Memory B cell (primary cell): ENCODE measurements at regions not wholly inside any gene's neighbourhood (a gene's known extent, or its start where the extent isn't known, plus 50 kb on each side); places are given as distances from the start of the nearest gene placed in this dataset.

ENCODE experiments used
- ATAC-seq: fragments of 150-1000 bp; cut with Tn5 transposase; 2 replicates; pipeline ENCODE4 v1.10.0; 2021; ENCODE audit warnings: low read depth, mild to moderate bottlenecking, moderate library complexity
- DNase-seq, 2 donors: peaks; one replicate each; pipeline ENCODE4 v3.0.0; 2022; ENCODE audit warnings: low spot score in 2 of 2
- H3K27ac Mint-ChIP-seq: one replicate; pipeline ENCODE4 v1.8.0; 2022; ENCODE audit warnings: mild to moderate bottlenecking, moderate library complexity, mixed read lengths
- H3K27me3 Mint-ChIP-seq: one replicate; pipeline ENCODE4 v1.8.0; 2022; ENCODE audit warnings: mixed read lengths
- H3K36me3 Mint-ChIP-seq: one replicate; pipeline ENCODE4 v1.8.0; 2022; ENCODE audit warnings: mild to moderate bottlenecking, mixed read lengths
- H3K4me1 Mint-ChIP-seq: one replicate; pipeline ENCODE4 v1.8.0; 2022; ENCODE audit warnings: mixed read lengths
- H3K4me3 Mint-ChIP-seq: one replicate; pipeline ENCODE4 v1.8.0; 2022; ENCODE audit warnings: mild to moderate bottlenecking, moderate library complexity, mixed read lengths
- H3K9me3 Mint-ChIP-seq: one replicate; pipeline ENCODE4 v1.8.0; 2022; ENCODE audit warnings: mixed read lengths

DNA sequence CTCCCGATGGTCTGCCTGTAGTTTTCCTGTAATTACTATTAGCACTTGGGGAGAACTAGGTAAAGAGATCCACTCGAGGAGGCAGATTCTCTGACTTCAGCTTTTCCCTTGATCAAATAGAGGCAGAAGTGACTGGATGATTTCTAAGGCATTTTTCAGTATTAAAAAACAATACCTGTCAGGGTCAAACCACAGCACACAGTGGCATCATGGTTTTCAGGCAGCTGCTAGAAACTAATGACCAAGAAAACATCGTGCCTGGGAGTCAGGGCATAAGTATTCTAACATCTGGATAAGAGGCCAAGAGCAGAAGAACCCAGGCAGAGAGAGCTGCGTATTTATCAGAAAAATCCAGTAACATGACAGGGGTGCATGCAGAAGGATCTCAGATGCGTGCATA lies 419.9 kb downstream of the TUSC7 start:
- Mint-ChIP-seq H3K4me1 (no peaks in the 10 kb centered on the region), H3K4me3 (no peak overlapping the region), H3K27ac (no peak overlapping the region), H3K9me3 (no peaks in the 10 kb centered on the region), H3K27me3 (no peaks in the 10 kb centered on the region), H3K36me3 (no peaks in the 10 kb centered on the region)
- DNase-seq, result no peak
- no peak for ATAC-seq

DNA sequence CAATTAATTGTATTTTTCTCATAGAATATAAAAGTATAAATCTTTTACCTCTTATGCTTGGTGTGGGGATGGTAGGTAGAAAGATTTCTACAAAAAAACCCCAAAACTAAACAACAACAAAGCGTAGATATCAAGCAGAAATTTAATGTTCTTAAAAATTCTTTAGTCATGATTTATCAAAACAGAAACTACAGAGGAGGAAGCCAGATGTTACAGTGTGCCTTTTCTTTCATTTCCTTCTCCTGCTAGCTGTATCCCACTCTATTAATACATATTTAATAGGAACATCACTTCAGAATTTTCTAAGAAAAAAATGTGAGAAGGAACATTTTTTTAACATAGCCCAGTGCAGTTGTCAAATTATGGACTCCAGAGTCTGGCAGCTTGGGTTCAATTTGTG lies 420.6 kb downstream of the TUSC7 start:
- H3K4me1 Mint-ChIP-seq, result no peaks in the 10 kb centered on the region
- no peaks in the 10 kb centered on the region for H3K9me3 Mint-ChIP-seq
- no peak overlapping the region for H3K4me3 Mint-ChIP-seq
- H3K27ac Mint-ChIP-seq, result no peak overlapping the region
- H3K36me3 Mint-ChIP-seq, result no peaks in the 10 kb centered on the region
- DNase-seq (no peak), ATAC-seq (no peak)
- no peaks in the 10 kb centered on the region for H3K27me3 Mint-ChIP-seq

DNA sequence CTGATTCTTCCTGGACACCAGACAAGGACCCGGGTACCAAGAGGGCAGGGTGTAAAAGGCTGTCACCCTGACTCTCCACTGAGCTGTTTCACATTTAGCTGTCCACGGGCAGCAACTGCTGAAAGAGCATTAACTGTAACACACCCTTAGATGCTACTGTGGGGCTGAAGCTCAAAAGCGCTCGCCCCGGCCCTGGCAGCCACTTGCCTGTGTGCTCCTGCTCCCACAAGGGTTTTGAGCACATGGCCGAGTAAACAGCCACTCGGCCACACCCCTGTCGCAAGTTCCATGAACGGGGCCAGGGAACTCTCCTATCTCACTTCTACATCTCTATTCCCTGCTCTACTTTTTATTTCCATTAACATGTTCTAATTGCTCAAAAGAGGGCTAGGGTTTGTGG lies 421.7 kb downstream of the TUSC7 start:
- Mint-ChIP-seq H3K27me3 (no peaks in the 10 kb centered on the region), H3K9me3 (no peaks in the 10 kb centered on the region)
- no peak for DNase-seq

DNA sequence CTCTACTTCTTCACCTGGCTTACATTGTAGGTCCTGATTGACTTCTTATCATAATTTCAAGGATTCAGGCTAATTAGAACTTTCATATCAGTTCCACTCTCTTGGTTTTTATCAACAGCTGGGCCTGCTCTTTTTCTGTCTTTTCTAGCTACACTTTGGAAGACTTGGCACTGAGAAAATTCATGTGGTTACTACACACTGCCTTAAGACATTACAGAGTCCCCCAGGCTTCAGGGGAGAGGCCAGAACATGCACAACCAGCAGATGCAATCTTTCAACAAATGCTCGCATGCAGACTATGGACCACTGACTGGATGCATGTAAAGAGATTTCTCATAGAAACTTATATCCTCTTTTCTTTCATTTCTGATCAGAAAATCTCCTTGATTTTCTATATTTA lies 423.5 kb downstream of the TUSC7 start:
- DNase-seq, result no peak
- H3K4me1 Mint-ChIP-seq, result no peaks in the 10 kb centered on the region
- no peaks in the 10 kb centered on the region for H3K27me3 Mint-ChIP-seq
- H3K27ac Mint-ChIP-seq, result no peak overlapping the region
- H3K4me3 Mint-ChIP-seq, result no peak overlapping the region
- H3K36me3 Mint-ChIP-seq, result no peaks in the 10 kb centered on the region
- ATAC-seq, result no peak
- H3K9me3 Mint-ChIP-seq, result no peaks in the 10 kb centered on the region

More for the DNA sequence above, 421.7 kb downstream of the TUSC7 start:
- H3K4me1 Mint-ChIP-seq, result no peaks in the 10 kb centered on the region
- H3K4me3 Mint-ChIP-seq, result no peak overlapping the region
- no peak overlapping the region for H3K27ac Mint-ChIP-seq
- H3K36me3 Mint-ChIP-seq, result no peaks in the 10 kb centered on the region
- ATAC-seq, result no peak

DNA sequence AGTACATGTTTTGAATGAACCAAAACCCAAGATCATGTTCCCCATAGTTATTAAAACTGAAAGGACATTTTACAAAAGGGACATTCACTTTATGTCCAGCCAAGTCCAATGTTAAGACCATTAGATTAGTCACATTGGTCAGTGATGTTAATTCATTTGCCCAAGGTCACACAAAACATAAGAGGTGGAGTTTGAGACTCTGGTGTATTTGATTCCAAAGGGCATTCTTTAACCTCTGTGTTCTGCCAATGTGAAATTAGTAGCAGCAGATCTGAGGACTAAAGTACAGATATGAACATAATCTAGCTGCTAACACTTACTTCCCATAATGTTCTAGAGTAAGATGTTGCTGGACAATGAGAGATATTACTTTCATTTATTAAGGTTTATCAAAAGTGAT lies 425.6 kb downstream of the TUSC7 start:
- Mint-ChIP-seq H3K4me1 (no peaks in the 10 kb centered on the region), H3K9me3 (no peaks in the 10 kb centered on the region), H3K36me3 (no peaks in the 10 kb centered on the region), H3K27ac (no peak overlapping the region), H3K4me3 (no peak overlapping the region), H3K27me3 (no peaks in the 10 kb centered on the region)
- DNase-seq, result no peak
- ATAC-seq, result no peak

DNA sequence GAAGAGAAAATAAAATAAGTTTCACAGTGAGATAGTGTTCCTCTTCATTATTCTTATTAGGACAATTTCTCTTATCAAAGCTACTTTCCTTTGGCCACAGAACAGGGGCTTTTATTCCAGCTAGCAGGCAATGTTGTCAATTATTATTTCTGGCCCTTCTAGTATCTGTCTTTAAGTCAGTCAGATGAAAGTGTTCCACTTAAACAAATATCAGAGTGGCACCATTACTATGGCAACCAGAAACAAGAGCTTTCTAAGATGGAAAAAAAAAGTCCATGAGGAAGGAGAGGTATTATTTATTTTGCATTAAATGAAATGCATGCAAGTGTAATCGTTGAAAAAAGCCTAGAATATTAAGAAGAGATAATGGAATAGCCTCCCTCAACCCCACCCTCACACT lies 426.4 kb downstream of the TUSC7 start:
- Mint-ChIP-seq H3K9me3 (no peaks in the 10 kb centered on the region), H3K4me3 (no peak overlapping the region), H3K27me3 (no peaks in the 10 kb centered on the region), H3K36me3 (no peaks in the 10 kb centered on the region), H3K27ac (no peak overlapping the region), H3K4me1 (no peaks in the 10 kb centered on the region)
- no peak for DNase-seq
- no peak for ATAC-seq

DNA sequence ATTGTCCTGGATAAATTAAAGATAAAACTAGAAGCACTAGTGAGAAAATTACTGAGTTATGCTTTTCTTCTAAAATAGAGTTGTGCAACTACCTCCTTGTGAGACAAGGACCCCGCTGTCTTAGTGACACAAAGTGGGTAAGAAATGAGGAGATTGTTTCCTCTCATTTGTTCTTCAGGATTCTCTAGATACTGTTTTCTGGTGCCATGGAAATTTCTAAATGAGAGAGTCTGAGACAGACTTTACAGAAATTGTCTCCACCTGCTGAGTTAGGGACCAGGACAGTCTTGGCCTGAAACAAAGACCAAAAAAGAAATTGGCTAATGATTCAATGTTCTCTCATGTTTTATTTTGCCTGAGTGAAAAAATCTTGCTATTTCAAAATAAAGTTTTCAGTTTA lies 427.5 kb downstream of the TUSC7 start:
- ATAC-seq (no peak), DNase-seq (no peak)
- H3K4me1 Mint-ChIP-seq, result no peaks in the 10 kb centered on the region
- no peaks in the 10 kb centered on the region for H3K9me3 Mint-ChIP-seq
- H3K27ac Mint-ChIP-seq, result no peak overlapping the region
- no peak overlapping the region for H3K4me3 Mint-ChIP-seq
- no peaks in the 10 kb centered on the region for H3K36me3 Mint-ChIP-seq
- H3K27me3 Mint-ChIP-seq, result no peaks in the 10 kb centered on the region

DNA sequence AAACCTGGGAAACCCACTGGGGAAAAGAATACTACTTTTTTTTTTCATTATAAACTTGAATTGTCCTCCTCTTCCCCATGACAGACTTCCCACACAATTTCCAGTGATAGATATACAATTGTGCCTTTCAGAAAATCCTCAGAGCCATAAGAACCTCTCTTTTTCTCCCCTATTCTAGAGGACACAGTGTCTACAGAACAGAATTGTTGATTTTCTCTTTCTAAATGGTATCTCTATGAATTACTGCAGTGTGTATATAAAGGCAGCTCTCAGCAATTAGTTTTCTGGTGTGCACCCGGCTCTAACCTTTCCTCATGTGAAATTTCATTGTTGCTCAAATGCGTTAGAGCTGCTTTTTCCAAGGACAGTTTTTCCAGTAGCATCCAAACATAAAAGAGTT lies 430.1 kb downstream of the TUSC7 start:
- Mint-ChIP-seq H3K27me3 (no peaks in the 10 kb centered on the region), H3K4me3 (no peak overlapping the region), H3K4me1 (no peaks in the 10 kb centered on the region), H3K9me3 (no peaks in the 10 kb centered on the region), H3K27ac (no peak overlapping the region), H3K36me3 (no peaks in the 10 kb centered on the region)
- ATAC-seq, result no peak
- DNase-seq, result no peak

DNA sequence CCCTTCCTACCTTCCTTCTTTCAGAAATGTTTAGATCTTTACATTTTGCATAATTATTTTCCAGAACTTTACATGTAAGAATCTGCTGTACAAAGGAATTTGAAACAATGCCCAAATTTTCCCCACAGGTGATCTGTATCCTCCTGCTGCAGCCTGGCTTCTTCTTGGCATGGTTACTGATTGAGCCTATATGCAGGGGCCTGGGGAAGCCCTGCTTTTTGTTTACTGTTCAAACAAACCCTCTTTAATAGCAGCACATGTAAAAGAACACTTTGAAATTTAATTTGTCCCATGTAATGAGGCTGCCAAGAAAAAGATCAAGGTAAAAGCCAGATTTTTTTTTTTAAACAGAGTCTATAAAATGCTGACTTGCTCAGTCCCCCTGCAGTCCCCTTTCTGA lies 432.2 kb downstream of the TUSC7 start:
- no peak overlapping the region for H3K27ac Mint-ChIP-seq
- H3K4me3 Mint-ChIP-seq, result no peak overlapping the region
- H3K4me1 Mint-ChIP-seq, result no peaks in the 10 kb centered on the region
- H3K27me3 Mint-ChIP-seq, result no peaks in the 10 kb centered on the region
- DNase-seq (no peak), ATAC-seq (no peak)
- H3K9me3 Mint-ChIP-seq, result no peaks in the 10 kb centered on the region
- H3K36me3 Mint-ChIP-seq, result no peaks in the 10 kb centered on the region

DNA sequence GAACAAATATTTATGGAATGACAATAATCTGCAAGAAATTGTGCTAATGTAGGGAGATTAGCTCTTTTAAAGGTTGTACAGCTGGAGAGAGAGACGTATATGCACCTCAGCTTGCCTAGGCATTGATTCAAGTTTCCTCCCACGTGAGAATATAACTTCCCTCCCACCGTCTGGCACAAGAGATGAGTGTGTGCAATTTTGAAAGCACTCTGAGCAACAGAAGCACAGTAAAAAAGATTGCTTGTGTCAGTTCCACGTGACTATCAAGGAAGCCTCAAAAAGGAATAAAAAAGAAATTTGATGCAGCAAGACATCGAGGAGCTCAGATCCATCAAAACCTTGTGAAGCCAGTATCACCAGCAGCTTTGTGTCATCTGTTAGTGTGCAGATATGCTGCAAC lies 435.3 kb downstream of the TUSC7 start:
- no peak for ATAC-seq
- Mint-ChIP-seq H3K27ac (no peak overlapping the region), H3K27me3 (no peaks in the 10 kb centered on the region), H3K9me3 (no peaks in the 10 kb centered on the region), H3K36me3 (no peaks in the 10 kb centered on the region), H3K4me1 (no peaks in the 10 kb centered on the region), H3K4me3 (no peak overlapping the region)
- DNase-seq, result no peak

DNA sequence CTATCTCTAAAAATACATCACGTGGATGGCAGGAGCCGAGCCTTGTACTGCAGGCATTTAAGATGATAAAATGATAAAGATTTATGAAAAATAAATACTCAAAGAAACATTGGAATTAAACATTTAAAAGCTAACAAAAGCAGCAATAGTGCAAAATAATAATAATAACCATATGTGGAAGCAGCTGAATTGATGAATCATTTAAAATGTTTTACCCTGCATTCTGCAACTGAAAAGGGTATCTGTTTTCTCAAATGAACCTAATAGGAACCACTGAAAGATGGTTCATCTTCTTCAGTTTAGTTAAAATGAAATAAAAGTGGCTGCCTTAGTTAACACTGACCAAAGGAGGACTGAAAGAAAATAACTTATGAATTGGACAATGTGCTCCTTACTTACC lies 436.1 kb downstream of the TUSC7 start:
- DNase-seq (no peak), ATAC-seq (no peak)
- Mint-ChIP-seq H3K9me3 (no peaks in the 10 kb centered on the region), H3K27me3 (no peaks in the 10 kb centered on the region), H3K4me1 (no peaks in the 10 kb centered on the region), H3K36me3 (no peaks in the 10 kb centered on the region), H3K27ac (no peak overlapping the region), H3K4me3 (no peak overlapping the region)

DNA sequence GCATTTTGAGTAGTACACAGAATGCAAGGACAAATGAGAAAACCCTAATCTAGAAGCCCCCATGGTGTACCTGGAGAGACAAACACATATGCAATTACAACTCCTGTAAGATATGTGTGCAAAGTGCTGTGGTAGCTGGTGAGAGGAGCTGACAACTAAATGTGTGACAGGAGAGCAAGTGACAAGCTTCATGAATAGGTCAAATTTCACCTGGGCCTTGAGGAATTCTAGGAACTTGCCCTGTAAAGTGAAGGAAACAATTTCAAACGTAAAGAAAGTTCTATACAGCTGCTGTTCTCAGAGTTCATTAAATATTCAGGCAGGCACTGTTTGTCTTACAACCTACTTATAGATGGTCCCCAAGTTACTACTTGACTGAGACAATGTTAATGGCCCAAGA lies 437.0 kb downstream of the TUSC7 start:
- no peak for DNase-seq
- H3K27ac Mint-ChIP-seq, result no peak overlapping the region
- H3K9me3 Mint-ChIP-seq, result peaks cover 2% of the 10 kb centered on the region
- H3K36me3 Mint-ChIP-seq, result no peaks in the 10 kb centered on the region
- H3K4me1 Mint-ChIP-seq, result no peaks in the 10 kb centered on the region
- no peaks in the 10 kb centered on the region for H3K27me3 Mint-ChIP-seq
- ATAC-seq, result no peak
- H3K4me3 Mint-ChIP-seq, result no peak overlapping the region

DNA sequence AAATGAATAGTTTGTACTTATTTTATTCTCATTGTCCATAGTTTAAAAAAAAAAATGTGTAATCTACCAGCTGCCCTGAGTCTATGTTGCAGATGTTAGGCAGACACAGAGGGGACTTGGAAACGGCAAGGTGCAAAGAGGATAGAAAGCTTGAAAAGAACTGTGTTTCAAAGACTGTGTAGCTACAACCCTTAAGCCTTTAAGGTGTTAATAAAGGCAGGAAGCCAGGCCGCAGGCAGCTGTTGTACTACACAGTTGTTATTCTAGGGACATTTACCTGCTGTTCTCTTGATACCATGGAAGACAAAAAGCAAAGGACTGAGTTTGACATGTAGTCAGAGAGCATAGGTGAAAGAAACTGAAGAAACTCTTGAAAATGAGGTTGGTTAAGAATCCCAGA lies 440.0 kb downstream of the TUSC7 start:
- Mint-ChIP-seq H3K27ac (no peak overlapping the region), H3K9me3 (peaks cover 2% of the 10 kb centered on the region), H3K27me3 (no peaks in the 10 kb centered on the region), H3K4me3 (no peak overlapping the region), H3K36me3 (no peaks in the 10 kb centered on the region), H3K4me1 (no peaks in the 10 kb centered on the region)
- DNase-seq (no peak), ATAC-seq (no peak)

DNA sequence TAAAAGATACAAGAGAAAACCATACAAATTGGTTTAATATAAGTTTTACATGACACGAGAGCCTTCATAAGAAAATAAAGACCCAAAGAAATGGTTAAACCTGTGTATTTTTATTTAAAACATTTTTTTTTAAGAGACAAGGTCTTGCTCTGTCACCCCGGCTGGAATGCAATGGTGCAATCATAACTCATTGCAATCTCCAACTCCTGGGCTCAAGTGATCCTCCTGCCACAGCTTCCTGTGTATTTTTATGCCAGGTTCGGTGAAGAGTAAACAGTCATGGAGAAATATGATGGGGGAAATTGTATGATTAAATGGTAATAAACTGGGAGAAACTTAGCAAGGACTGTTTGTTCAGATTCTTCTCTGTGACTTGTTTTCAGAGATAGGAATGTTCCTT lies 441.0 kb downstream of the TUSC7 start:
- no peak overlapping the region for H3K4me3 Mint-ChIP-seq

DNA sequence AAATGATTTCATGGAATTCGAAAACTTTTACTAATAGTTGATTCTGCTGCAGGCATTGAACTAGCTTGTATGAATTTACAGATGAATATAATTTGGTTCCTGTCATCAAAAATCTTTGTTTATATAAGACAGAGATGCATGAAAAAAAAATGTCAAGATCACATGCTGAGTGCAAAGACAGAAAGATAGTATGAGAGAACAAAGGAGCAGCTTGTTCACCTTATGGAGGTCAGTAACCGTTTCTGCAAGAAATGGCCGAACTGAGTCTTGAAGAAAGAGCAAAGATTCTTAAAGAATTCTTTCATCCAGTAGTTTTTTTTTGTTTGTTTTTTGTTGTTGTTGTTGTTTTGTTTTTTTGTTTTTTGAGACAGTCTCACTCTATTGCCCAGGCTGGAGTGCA lies 450.6 kb downstream of the TUSC7 start:
- peaks cover 2% of the 10 kb centered on the region for H3K27me3 Mint-ChIP-seq
- ATAC-seq, result no peak
- no peaks in the 10 kb centered on the region for H3K4me1 Mint-ChIP-seq
- no peak overlapping the region for H3K4me3 Mint-ChIP-seq
- H3K9me3 Mint-ChIP-seq, result no peaks in the 10 kb centered on the region
- no peak overlapping the region for H3K27ac Mint-ChIP-seq
- H3K36me3 Mint-ChIP-seq, result no peaks in the 10 kb centered on the region
- no peak for DNase-seq

More for the DNA sequence above, 441.0 kb downstream of the TUSC7 start:
- no peaks in the 10 kb centered on the region for H3K36me3 Mint-ChIP-seq
- ATAC-seq, result no peak
- H3K4me1 Mint-ChIP-seq, result no peaks in the 10 kb centered on the region
- peaks cover 2% of the 10 kb centered on the region for H3K9me3 Mint-ChIP-seq
- DNase-seq, result no peak
- H3K27ac Mint-ChIP-seq, result no peak overlapping the region
- H3K27me3 Mint-ChIP-seq, result no peaks in the 10 kb centered on the region

DNA sequence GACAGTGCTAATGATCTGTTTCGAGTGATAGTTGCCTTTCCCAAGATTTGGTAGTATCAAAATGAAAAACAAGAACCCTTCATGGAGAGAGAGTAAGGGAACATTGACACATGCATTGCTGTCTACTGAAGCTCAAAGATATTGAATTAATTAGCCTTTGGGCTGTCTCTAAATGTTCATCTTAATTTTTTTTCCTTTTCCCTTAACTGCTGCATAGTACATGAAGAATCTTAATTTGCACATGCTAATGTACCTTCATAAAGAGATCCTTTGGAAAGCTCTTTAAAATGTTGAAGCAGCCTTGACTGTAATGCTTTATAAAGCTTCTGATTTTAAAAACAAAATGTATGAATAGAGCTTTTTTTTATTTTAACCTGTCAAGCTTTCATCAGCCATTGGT lies 452.2 kb downstream of the TUSC7 start:
- Mint-ChIP-seq H3K36me3 (no peaks in the 10 kb centered on the region), H3K4me3 (no peak overlapping the region), H3K27me3 (no peaks in the 10 kb centered on the region)

More for the DNA sequence above, 452.2 kb downstream of the TUSC7 start:
- ATAC-seq, result no peak
- no peaks in the 10 kb centered on the region for H3K9me3 Mint-ChIP-seq
- DNase-seq, result no peak
- no peak overlapping the region for H3K27ac Mint-ChIP-seq
- H3K4me1 Mint-ChIP-seq, result no peaks in the 10 kb centered on the region
